Mesothelial cell of epicardium (in vitro differentiated cells): ENCODE measurements at regions not wholly inside any gene's neighbourhood (a gene's known extent, or its start where the extent isn't known, plus 50 kb on each side); places are given as distances from the start of the nearest gene placed in this dataset.
A peak's percentile ranks its signal among the peaks of the same experiment; 100 is the strongest.

Source experiments
- DNase-seq, 2 experiments: peaks; one replicate each; pipeline ENCODE4 v3.0.0; 2021; ENCODE audit warnings: low spot score in 2 of 2; ENCODE audit not compliant: unreplicated experiment in 2 of 2
- H3K27ac Mint-ChIP-seq: 2 replicates; pipeline ENCODE4 v1.8.0; 2021; ENCODE audit warnings: mixed read lengths
- H3K27me3 Mint-ChIP-seq: 2 replicates; pipeline ENCODE4 v1.8.0; 2021; ENCODE audit warnings: low read depth, mixed read lengths
- H3K36me3 Mint-ChIP-seq: 2 replicates; pipeline ENCODE4 v1.8.0; 2021; ENCODE audit warnings: mixed read lengths
- H3K4me1 Mint-ChIP-seq: 2 replicates; pipeline ENCODE4 v1.8.0; 2021; ENCODE audit warnings: mixed read lengths
- H3K4me3 Mint-ChIP-seq: 2 replicates; pipeline ENCODE4 v1.8.0; 2021; ENCODE audit warnings: mild to moderate bottlenecking, moderate library complexity, mixed read lengths
- H3K9me3 Mint-ChIP-seq: 2 replicates; pipeline ENCODE4 v1.8.0; 2021; ENCODE audit warnings: mixed read lengths
- TF ChIP-seq, protein P1 (sequence below): fragments of 200-600 bp; sonication (generic); IDR thresholded peaks from one replicate; pipeline ENCODE4 v1.5.0; 2021; ENCODE audit warnings: antibody characterized with exemption; ENCODE audit not compliant: unreplicated experiment

GRCh38 chr9:79985264-79985663, 413.5 kb downstream of the TLE4 start:
- no peaks in the 10 kb centered on the region for H3K27me3 Mint-ChIP-seq
- TF ChIP-seq, protein P1, sequence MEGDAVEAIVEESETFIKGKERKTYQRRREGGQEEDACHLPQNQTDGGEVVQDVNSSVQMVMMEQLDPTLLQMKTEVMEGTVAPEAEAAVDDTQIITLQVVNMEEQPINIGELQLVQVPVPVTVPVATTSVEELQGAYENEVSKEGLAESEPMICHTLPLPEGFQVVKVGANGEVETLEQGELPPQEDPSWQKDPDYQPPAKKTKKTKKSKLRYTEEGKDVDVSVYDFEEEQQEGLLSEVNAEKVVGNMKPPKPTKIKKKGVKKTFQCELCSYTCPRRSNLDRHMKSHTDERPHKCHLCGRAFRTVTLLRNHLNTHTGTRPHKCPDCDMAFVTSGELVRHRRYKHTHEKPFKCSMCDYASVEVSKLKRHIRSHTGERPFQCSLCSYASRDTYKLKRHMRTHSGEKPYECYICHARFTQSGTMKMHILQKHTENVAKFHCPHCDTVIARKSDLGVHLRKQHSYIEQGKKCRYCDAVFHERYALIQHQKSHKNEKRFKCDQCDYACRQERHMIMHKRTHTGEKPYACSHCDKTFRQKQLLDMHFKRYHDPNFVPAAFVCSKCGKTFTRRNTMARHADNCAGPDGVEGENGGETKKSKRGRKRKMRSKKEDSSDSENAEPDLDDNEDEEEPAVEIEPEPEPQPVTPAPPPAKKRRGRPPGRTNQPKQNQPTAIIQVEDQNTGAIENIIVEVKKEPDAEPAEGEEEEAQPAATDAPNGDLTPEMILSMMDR, result no peak
- no peak overlapping the region for H3K27ac Mint-ChIP-seq

DNA sequence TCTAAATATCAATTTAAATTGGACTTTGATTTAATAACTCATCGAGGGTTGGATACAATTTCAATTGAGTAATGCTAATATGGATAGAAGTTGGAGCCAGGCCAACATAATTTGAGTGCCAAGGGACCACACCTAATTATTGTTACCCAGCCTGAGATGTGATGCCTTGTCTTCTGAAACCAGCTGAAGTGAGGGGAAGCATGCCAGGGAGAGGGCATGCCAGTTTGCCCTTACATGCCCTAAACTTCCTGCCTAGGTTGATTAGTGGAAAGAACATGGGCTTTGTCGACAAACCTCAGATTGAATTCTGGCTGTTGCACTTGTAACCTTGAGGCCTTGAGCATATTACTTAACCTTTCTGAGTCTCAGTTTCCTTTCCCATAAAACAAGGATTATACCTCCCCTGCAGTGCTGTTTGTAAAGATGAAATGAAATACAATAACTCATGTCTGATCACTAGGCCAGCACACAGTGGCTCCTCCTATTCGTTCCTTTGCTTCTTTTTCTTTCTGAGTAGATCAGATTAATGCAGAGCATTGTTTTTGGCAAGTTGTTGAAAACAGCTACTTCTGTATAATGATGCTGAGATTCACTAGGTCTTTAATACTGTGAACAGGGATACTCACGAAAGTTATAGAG, 412.8 kb downstream of the TLE4 start:
- TF ChIP-seq, protein P1, result no peak
- Mint-ChIP-seq H3K36me3 (peaks cover 5% of the 10 kb centered on the region), H3K4me3 (no peak overlapping the region), H3K9me3 (peaks cover 14% of the 10 kb centered on the region), H3K27ac (no peak overlapping the region), H3K4me1 (peaks cover 22% of the 10 kb centered on the region), H3K27me3 (no peaks in the 10 kb centered on the region)
- DNase-seq, result no peak

More at GRCh38 chr9:79985264-79985663, 413.5 kb downstream of the TLE4 start:
- Mint-ChIP-seq H3K4me1 (peaks cover 21% of the 10 kb centered on the region), H3K4me3 (no peak overlapping the region), H3K36me3 (peaks cover 5% of the 10 kb centered on the region), H3K9me3 (peaks cover 14% of the 10 kb centered on the region)
- no peak for DNase-seq

DNA sequence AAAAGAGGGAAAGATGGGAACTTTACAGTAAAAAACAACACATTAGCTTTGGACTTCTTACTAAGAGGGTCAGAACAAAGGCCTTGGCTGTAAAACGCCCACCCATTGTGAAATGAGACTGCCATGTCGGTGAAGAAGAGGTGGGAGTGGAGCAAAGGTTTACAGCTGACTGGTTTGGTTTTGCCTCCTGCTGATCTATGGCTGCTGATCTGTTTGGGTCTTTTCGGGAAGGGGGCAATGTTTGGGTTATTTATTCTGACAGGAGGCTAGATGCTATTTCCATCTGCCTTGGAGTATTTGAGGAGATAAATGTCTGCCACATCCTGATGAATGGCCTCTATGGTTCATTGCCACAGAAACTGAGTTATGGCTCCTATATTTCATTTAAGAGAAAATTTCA, 408.7 kb downstream of the TLE4 start:
- Mint-ChIP-seq H3K36me3 (peaks cover 5% of the 10 kb centered on the region), H3K9me3 (peaks cover 14% of the 10 kb centered on the region), H3K4me1 (peaks cover 51% of the 10 kb centered on the region), H3K27ac (peak overlapping the region; percentile 48), H3K4me3 (no peak overlapping the region), H3K27me3 (no peaks in the 10 kb centered on the region)
- DNase-seq, result no peak
- TF ChIP-seq, protein P1, result no peak

DNA sequence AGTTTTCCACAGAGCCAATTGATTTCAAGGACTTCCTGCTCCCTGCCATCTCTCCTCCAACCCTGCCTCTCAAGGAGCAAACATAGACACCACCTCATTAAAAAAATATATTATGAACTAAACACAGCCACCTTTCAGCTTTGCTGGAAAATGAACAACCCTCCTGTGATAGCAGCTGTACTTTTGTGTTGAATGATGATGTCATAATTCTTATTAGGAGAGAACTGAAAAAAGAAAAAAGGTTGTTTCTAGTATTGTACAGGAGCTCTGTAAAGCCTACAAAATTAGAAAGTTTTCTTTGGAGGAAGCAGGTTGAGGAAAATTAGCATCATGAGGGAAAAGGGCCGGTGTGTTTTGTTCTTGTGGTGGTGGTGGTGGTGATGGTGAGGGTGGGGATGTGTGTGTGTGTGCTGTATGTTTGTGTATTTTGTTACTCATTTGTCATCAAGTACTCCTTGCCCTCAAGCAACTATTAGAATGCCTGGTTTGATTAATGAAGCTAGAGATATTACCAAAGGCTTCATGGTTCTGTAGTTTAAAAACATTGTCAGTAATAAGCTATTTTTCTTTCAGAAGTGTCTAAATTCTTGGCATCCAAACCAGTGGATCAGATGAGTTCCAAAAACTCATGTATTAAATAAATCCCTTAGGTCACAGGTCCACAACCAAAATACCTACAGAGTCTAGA, 405.9 kb downstream of the TLE4 start:
- TF ChIP-seq, protein P1, result no peak
- Mint-ChIP-seq H3K9me3 (peaks cover 9% of the 10 kb centered on the region), H3K27me3 (no peaks in the 10 kb centered on the region), H3K36me3 (peaks cover 5% of the 10 kb centered on the region), H3K4me3 (no peak overlapping the region), H3K4me1 (peaks cover 50% of the 10 kb centered on the region), H3K27ac (peak overlapping the region; percentile 10)
- DNase-seq, result no peak

GRCh38 chr9:79977074-79977435, 405.3 kb downstream of the TLE4 start:
- Mint-ChIP-seq H3K4me3 (no peak overlapping the region), H3K4me1 (peaks cover 50% of the 10 kb centered on the region), H3K27ac (peak overlapping the region; percentile 10), H3K9me3 (peaks cover 3% of the 10 kb centered on the region), H3K36me3 (peaks cover 2% of the 10 kb centered on the region), H3K27me3 (peaks cover 2% of the 10 kb centered on the region)
- no peak for DNase-seq
- TF ChIP-seq, protein P1, result no peak
